H1 (cell line): ENCODE measurements at regions not wholly inside any gene's neighbourhood (a gene's known extent, or its start where the extent isn't known, plus 50 kb on each side); places are given as distances from the start of the nearest gene placed in this dataset.

ENCODE experiments used
- HDAC2 ChIP-seq, 2 experiments: fragments of 300-600 bp in 1 of 2; sonication (generic) in 1 of 2; IDR thresholded peaks; 2 replicates each; pipeline ENCODE4 v1.6.1; 2011 to 2012; ENCODE audit warnings: low read depth in 2 of 2, low read length in 2 of 2, mild to moderate bottlenecking in 2 of 2, moderate library complexity in 2 of 2, borderline replicate concordance in 1 of 2, inconsistent platforms in 1 of 2
- KDM5A ChIP-seq: fragments of 200-600 bp; IDR thresholded peaks from 2 replicates; pipeline ENCODE4 v1.7.1; 2012; ENCODE audit warnings: mild to moderate bottlenecking, low read length, inconsistent platforms, mixed read lengths
- RAD21 ChIP-seq, 2 experiments: IDR thresholded peaks in 1 of 2; conservative IDR thresholded peaks in 1 of 2; 2 replicates each; pipeline ENCODE4 v1.6.1; 2011; ENCODE audit warnings: low read depth in 2 of 2, low read length in 2 of 2, improper control_type of control experiment in 1 of 2, inconsistent platforms in 1 of 2, mild to moderate bottlenecking in 1 of 2, moderate library complexity in 1 of 2
- ZNF274 ChIP-seq: IDR thresholded peaks from 2 replicates; pipeline ENCODE4 v1.7.0; 2012; ENCODE audit warnings: low read length, borderline replicate concordance; ENCODE audit errors: extremely low read depth
- TF ChIP-seq, protein P1 (sequence below): fragments of 300-600 bp; sonication (generic); IDR thresholded peaks from 2 replicates; pipeline ENCODE4 v1.7.1; 2012; ENCODE audit warnings: low read length, moderate library complexity, mild to moderate bottlenecking, inconsistent platforms; ENCODE audit not compliant: insufficient replicate concordance

DNA sequence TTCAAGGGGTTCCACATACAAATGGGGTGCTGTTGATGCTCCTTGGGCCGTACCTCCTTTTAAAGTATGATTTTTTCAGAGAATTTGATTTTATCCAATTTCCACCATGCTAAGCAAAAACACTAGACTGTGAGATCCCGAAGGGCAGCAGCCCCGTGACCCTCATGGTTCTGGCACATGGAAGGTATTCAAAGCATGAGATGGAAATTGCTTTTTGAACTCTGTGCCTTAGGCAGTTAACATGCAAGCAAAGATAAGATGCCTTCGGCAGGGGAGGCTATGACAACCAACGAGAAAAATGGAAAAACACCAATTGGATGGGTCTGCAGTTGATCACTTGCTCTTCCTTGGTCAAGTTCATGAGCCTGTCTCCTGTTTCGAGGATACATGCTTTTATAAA, 120.8 kb upstream of the DIO3 start (continued):
- TF ChIP-seq, protein P1, sequence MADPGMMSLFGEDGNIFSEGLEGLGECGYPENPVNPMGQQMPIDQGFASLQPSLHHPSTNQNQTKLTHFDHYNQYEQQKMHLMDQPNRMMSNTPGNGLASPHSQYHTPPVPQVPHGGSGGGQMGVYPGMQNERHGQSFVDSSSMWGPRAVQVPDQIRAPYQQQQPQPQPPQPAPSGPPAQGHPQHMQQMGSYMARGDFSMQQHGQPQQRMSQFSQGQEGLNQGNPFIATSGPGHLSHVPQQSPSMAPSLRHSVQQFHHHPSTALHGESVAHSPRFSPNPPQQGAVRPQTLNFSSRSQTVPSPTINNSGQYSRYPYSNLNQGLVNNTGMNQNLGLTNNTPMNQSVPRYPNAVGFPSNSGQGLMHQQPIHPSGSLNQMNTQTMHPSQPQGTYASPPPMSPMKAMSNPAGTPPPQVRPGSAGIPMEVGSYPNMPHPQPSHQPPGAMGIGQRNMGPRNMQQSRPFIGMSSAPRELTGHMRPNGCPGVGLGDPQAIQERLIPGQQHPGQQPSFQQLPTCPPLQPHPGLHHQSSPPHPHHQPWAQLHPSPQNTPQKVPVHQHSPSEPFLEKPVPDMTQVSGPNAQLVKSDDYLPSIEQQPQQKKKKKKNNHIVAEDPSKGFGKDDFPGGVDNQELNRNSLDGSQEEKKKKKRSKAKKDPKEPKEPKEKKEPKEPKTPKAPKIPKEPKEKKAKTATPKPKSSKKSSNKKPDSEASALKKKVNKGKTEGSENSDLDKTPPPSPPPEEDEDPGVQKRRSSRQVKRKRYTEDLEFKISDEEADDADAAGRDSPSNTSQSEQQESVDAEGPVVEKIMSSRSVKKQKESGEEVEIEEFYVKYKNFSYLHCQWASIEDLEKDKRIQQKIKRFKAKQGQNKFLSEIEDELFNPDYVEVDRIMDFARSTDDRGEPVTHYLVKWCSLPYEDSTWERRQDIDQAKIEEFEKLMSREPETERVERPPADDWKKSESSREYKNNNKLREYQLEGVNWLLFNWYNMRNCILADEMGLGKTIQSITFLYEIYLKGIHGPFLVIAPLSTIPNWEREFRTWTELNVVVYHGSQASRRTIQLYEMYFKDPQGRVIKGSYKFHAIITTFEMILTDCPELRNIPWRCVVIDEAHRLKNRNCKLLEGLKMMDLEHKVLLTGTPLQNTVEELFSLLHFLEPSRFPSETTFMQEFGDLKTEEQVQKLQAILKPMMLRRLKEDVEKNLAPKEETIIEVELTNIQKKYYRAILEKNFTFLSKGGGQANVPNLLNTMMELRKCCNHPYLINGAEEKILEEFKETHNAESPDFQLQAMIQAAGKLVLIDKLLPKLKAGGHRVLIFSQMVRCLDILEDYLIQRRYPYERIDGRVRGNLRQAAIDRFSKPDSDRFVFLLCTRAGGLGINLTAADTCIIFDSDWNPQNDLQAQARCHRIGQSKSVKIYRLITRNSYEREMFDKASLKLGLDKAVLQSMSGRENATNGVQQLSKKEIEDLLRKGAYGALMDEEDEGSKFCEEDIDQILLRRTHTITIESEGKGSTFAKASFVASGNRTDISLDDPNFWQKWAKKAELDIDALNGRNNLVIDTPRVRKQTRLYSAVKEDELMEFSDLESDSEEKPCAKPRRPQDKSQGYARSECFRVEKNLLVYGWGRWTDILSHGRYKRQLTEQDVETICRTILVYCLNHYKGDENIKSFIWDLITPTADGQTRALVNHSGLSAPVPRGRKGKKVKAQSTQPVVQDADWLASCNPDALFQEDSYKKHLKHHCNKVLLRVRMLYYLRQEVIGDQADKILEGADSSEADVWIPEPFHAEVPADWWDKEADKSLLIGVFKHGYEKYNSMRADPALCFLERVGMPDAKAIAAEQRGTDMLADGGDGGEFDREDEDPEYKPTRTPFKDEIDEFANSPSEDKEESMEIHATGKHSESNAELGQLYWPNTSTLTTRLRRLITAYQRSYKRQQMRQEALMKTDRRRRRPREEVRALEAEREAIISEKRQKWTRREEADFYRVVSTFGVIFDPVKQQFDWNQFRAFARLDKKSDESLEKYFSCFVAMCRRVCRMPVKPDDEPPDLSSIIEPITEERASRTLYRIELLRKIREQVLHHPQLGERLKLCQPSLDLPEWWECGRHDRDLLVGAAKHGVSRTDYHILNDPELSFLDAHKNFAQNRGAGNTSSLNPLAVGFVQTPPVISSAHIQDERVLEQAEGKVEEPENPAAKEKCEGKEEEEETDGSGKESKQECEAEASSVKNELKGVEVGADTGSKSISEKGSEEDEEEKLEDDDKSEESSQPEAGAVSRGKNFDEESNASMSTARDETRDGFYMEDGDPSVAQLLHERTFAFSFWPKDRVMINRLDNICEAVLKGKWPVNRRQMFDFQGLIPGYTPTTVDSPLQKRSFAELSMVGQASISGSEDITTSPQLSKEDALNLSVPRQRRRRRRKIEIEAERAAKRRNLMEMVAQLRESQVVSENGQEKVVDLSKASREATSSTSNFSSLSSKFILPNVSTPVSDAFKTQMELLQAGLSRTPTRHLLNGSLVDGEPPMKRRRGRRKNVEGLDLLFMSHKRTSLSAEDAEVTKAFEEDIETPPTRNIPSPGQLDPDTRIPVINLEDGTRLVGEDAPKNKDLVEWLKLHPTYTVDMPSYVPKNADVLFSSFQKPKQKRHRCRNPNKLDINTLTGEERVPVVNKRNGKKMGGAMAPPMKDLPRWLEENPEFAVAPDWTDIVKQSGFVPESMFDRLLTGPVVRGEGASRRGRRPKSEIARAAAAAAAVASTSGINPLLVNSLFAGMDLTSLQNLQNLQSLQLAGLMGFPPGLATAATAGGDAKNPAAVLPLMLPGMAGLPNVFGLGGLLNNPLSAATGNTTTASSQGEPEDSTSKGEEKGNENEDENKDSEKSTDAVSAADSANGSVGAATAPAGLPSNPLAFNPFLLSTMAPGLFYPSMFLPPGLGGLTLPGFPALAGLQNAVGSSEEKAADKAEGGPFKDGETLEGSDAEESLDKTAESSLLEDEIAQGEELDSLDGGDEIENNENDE, result no peak
- TF ChIP-seq ZNF274 (no peak), KDM5A (no peak), RAD21 (IDR thresholded peaks at IDR 0.05 in 1 of 2, conservative IDR thresholded peaks at IDR 0.05 in 1 of 2; ENCODE audit: low read depth in 2 of 2, low read length in 2 of 2) (no peak), HDAC2 (IDR thresholded peaks at IDR 0.05; ENCODE audit: borderline replicate concordance in 1 of 2, low read depth in 2 of 2, low read length in 2 of 2) (no peak)
